ENCODE measurements at regions not wholly inside any gene's neighbourhood (a gene's known extent, or its start where the extent isn't known, plus 50 kb on each side); places are given as distances from the start of the nearest gene placed in this dataset.
A peak's percentile ranks its signal among the peaks of the same experiment; 100 is the strongest.

DNA sequence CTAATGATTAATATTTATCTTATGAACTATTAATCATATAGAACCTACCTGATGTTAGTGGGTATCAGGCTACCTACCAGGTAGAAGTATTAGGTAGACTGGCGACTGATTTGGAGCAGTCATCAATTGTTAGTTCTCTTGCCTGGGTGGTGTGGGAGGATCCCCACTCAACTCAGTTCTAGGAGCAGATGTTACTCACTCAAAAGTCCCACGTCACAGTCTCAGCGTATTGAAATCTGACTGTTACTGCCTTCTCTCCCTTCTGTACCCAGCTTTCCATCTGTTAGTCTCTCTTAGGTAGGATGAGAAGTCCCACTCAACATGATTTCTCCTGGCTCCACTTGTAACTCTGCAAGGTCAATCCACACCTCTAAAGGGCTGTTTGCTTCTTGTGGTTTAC is 102.7 kb downstream of the OLFM4 start:
- DNase-seq (ENCODE audit: low read depth in 2 of 2): no peak
- TF ChIP-seq, protein P1, sequence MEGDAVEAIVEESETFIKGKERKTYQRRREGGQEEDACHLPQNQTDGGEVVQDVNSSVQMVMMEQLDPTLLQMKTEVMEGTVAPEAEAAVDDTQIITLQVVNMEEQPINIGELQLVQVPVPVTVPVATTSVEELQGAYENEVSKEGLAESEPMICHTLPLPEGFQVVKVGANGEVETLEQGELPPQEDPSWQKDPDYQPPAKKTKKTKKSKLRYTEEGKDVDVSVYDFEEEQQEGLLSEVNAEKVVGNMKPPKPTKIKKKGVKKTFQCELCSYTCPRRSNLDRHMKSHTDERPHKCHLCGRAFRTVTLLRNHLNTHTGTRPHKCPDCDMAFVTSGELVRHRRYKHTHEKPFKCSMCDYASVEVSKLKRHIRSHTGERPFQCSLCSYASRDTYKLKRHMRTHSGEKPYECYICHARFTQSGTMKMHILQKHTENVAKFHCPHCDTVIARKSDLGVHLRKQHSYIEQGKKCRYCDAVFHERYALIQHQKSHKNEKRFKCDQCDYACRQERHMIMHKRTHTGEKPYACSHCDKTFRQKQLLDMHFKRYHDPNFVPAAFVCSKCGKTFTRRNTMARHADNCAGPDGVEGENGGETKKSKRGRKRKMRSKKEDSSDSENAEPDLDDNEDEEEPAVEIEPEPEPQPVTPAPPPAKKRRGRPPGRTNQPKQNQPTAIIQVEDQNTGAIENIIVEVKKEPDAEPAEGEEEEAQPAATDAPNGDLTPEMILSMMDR (IDR thresholded peaks at IDR 0.05; ENCODE audit: low read depth, low read length): no peak
- no peak overlapping the region for H3K4me3 ChIP-seq (replicated peaks in 1 of 2; ENCODE audit: low read depth in 2 of 2, low read length in 2 of 2)

DNA sequence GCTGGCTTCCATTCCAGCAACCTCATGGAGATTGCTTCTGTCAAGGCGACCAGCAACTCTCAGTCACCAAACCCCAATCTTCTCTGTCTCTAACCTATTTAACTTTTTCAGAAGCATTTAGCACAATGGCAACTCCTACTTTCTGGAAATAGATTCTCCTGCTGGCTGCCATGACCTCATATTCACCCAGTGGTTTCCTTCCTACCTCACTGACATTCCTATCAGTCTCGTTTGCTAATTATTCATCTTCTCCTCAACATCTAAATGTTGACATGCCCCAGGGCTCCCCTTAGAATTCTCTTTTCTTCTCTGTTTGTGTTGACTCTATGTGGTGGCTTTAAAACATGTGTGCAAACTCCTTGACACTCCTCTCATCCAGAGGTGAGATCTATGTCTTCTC is 106.7 kb downstream of the OLFM4 start:
- no peak overlapping the region for H3K4me3 ChIP-seq (replicated peaks in 1 of 2; ENCODE audit: low read depth in 2 of 2, low read length in 2 of 2)
- TF ChIP-seq, protein P1 (IDR thresholded peaks at IDR 0.05; ENCODE audit: low read depth, low read length): no peak
- no peak for DNase-seq (ENCODE audit: low read depth in 2 of 2)

GRCh38 chr13:53136554-53137215 is 108.1 kb downstream of the OLFM4 start:
- TF ChIP-seq, protein P1 (IDR thresholded peaks at IDR 0.05; ENCODE audit: low read depth, low read length): no peak
- DNase-seq (ENCODE audit: low read depth in 2 of 2): no peak
- no peak overlapping the region for H3K4me3 ChIP-seq (replicated peaks in 1 of 2; ENCODE audit: low read depth in 2 of 2, low read length in 2 of 2)

DNA sequence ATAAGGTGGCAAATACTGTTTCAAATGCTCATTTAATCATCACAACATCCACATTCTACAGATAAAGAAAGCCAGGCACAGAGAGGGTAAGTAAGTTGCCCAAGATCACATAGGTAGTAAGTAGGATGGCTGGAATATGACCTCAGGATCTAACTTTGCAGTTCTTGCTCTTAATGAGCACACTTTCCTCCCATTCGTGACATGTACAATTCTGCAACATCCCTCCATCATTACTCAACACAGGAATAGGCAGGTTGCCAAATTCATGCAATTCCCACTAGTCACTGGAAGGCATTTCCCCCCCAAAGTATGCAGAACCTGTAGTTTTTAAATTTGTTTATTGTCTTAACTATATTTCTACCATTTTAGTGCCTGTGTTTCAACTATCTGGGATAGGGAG is 109.2 kb downstream of the OLFM4 start:
- DNase-seq (ENCODE audit: low read depth in 2 of 2): peak; percentile 32 to 79
- no peak overlapping the region for H3K4me3 ChIP-seq (replicated peaks in 1 of 2; ENCODE audit: low read depth in 2 of 2, low read length in 2 of 2)
- TF ChIP-seq, protein P1 (IDR thresholded peaks at IDR 0.05; ENCODE audit: low read depth, low read length): no peak

DNA sequence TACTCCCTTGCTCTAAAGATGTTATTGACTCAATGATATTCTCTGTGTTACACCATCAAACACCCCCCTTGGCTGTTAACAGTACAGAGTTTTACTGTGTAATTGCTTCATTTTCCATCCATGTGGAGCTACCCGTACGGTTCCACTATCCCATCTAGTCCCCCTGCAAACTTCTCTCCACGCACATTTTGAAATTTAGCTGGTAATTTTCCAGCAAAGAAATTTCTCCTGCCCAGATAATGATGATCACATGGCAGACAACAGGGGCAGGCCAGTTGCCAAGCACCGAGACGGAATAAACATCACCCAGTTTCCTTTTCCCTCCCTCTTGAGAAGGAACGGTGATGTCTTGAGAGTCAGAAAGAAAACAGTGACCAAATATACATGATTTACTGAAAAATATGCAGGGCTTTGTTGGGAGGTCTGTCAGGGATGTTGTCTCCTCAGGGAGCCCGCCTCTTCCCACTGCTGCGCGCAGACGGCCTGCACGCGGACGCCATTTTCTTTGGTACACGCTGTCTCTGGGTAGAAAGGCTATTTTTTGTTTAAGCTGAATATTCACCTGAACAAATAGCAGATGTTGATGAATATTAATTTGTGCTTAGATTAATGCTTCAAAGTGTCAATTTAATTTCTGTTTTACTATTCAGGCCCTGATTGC is 109.9 kb downstream of the OLFM4 start:
- no peak overlapping the region for H3K4me3 ChIP-seq (replicated peaks in 1 of 2; ENCODE audit: low read depth in 2 of 2, low read length in 2 of 2)
- peak; percentile 3 to 41 for DNase-seq (ENCODE audit: low read depth in 2 of 2)
- TF ChIP-seq, protein P1 (IDR thresholded peaks at IDR 0.05; ENCODE audit: low read depth, low read length): no peak

DNA sequence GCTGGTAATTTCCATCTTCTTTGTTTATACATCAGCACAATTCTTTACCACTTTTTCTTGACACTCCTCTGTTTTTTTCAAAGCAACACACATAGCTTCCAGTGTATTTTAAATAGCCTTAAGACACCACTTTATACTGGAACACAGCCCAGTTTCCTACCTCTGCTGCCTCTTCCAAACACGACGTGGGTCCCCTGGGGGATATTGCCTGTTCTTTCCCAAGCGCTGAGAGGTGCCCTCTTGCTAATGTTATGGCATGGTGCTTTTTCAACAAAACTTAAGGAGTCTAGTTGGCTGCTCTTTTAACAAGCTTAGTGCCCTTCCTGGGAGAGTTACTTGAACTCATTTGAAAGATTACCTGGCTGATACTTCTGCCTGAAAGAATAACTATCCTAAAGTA is 112.7 kb downstream of the OLFM4 start:
- TF ChIP-seq, protein P1 (IDR thresholded peaks at IDR 0.05; ENCODE audit: low read depth, low read length): no peak
- H3K4me3 ChIP-seq (replicated peaks in 1 of 2; ENCODE audit: low read depth in 2 of 2, low read length in 2 of 2): no peak overlapping the region
- DNase-seq (ENCODE audit: low read depth in 2 of 2): no peak
